HL-60 (cell line): ENCODE measurements at regions not wholly inside any gene's neighbourhood (a gene's known extent, or its start where the extent isn't known, plus 50 kb on each side); places are given as distances from the start of the nearest gene placed in this dataset.

Experiments used
- CTCF ChIP-seq: IDR thresholded peaks from one replicate; pipeline ENCODE4 v1.5.1; 2011; ENCODE audit warnings: low read length, control low read depth, inconsistent platforms; ENCODE audit not compliant: insufficient read depth
- POLR2AphosphoS5 ChIP-seq: IDR thresholded peaks from 2 replicates; pipeline ENCODE4 v1.6.1; 2012; ENCODE audit warnings: low read depth
- REST ChIP-seq: IDR thresholded peaks from 2 replicates; pipeline ENCODE4 v1.6.1; 2012; ENCODE audit warnings: low read depth; ENCODE audit not compliant: insufficient replicate concordance

- no peak for TF ChIP-seq CTCF
- no peak for TF ChIP-seq REST
- TF ChIP-seq POLR2AphosphoS5: no peak
These were observed 412.1 kb downstream of the SMARCA1 start for GRCh38 chrX:129111081-129111798.
